ENCODE measurements at regions not wholly inside any gene's neighbourhood (a gene's known extent, or its start where the extent isn't known, plus 50 kb on each side); places are given as distances from the start of the nearest gene placed in this dataset.

GRCh38 chr11:79536155-79536917 is 95.5 kb upstream of the TENM4 start (continued):
- TF ChIP-seq, protein P1, sequence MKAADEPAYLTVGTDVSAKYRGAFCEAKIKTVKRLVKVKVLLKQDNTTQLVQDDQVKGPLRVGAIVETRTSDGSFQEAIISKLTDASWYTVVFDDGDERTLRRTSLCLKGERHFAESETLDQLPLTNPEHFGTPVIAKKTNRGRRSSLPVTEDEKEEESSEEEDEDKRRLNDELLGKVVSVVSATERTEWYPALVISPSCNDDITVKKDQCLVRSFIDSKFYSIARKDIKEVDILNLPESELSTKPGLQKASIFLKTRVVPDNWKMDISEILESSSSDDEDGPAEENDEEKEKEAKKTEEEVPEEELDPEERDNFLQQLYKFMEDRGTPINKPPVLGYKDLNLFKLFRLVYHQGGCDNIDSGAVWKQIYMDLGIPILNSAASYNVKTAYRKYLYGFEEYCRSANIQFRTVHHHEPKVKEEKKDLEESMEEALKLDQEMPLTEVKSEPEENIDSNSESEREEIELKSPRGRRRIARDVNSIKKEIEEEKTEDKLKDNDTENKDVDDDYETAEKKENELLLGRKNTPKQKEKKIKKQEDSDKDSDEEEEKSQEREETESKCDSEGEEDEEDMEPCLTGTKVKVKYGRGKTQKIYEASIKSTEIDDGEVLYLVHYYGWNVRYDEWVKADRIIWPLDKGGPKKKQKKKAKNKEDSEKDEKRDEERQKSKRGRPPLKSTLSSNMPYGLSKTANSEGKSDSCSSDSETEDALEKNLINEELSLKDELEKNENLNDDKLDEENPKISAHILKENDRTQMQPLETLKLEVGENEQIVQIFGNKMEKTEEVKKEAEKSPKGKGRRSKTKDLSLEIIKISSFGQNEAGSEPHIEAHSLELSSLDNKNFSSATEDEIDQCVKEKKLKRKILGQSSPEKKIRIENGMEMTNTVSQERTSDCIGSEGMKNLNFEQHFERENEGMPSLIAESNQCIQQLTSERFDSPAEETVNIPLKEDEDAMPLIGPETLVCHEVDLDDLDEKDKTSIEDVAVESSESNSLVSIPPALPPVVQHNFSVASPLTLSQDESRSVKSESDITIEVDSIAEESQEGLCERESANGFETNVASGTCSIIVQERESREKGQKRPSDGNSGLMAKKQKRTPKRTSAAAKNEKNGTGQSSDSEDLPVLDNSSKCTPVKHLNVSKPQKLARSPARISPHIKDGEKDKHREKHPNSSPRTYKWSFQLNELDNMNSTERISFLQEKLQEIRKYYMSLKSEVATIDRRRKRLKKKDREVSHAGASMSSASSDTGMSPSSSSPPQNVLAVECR (CRISPR knock-in tag; IDR thresholded peaks at IDR 0.05; ENCODE audit: borderline replicate concordance) = no peak
- TF ChIP-seq, protein P2, sequence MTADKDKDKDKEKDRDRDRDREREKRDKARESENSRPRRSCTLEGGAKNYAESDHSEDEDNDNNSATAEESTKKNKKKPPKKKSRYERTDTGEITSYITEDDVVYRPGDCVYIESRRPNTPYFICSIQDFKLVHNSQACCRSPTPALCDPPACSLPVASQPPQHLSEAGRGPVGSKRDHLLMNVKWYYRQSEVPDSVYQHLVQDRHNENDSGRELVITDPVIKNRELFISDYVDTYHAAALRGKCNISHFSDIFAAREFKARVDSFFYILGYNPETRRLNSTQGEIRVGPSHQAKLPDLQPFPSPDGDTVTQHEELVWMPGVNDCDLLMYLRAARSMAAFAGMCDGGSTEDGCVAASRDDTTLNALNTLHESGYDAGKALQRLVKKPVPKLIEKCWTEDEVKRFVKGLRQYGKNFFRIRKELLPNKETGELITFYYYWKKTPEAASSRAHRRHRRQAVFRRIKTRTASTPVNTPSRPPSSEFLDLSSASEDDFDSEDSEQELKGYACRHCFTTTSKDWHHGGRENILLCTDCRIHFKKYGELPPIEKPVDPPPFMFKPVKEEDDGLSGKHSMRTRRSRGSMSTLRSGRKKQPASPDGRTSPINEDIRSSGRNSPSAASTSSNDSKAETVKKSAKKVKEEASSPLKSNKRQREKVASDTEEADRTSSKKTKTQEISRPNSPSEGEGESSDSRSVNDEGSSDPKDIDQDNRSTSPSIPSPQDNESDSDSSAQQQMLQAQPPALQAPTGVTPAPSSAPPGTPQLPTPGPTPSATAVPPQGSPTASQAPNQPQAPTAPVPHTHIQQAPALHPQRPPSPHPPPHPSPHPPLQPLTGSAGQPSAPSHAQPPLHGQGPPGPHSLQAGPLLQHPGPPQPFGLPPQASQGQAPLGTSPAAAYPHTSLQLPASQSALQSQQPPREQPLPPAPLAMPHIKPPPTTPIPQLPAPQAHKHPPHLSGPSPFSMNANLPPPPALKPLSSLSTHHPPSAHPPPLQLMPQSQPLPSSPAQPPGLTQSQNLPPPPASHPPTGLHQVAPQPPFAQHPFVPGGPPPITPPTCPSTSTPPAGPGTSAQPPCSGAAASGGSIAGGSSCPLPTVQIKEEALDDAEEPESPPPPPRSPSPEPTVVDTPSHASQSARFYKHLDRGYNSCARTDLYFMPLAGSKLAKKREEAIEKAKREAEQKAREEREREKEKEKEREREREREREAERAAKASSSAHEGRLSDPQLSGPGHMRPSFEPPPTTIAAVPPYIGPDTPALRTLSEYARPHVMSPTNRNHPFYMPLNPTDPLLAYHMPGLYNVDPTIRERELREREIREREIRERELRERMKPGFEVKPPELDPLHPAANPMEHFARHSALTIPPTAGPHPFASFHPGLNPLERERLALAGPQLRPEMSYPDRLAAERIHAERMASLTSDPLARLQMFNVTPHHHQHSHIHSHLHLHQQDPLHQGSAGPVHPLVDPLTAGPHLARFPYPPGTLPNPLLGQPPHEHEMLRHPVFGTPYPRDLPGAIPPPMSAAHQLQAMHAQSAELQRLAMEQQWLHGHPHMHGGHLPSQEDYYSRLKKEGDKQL (CRISPR knock-in tag; IDR thresholded peaks at IDR 0.05; ENCODE audit: low read depth) = no peak
